ENCODE measurements at regions not wholly inside any gene's neighbourhood (a gene's known extent, or its start where the extent isn't known, plus 50 kb on each side); places are given as distances from the start of the nearest gene placed in this dataset.

DNA sequence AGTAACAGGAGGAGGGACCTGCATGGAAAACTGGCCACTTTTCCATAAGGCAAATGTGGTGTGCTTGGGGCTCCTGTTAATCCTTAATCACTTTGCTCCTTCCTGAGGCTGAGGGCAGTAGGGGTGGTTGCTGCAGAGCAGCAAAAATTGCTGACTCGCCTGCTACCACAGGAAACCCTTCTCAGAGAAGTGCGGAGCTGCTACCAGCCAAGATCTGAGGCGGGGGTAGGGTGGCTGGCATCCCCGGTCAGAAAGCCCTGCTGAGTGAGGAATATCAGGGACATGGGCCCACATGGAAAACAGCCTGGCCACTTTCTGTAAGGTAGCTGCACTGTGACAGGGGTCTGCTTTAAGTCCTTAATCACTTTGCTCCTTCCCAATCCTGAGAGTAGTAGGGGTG, 192.4 kb upstream of the GHR start (continued):
- TF ChIP-seq CBFB (CRISPR knock-in tag; IDR thresholded peaks at IDR 0.05; ENCODE audit: low read depth) (no peak), FOXP1 (CRISPR knock-in tag; IDR thresholded peaks at IDR 0.05; ENCODE audit: borderline replicate concordance) (no peak), ZNF416 (CRISPR knock-in tag; IDR thresholded peaks at IDR 0.05) (no peak), JAZF1 (CRISPR knock-in tag; IDR thresholded peaks at IDR 0.05) (no peak), ELF4 (CRISPR knock-in tag; IDR thresholded peaks at IDR 0.05; ENCODE audit: low read depth) (no peak), ZNF121 (CRISPR knock-in tag; IDR thresholded peaks at IDR 0.05) (no peak)
- TF ChIP-seq, protein P1, sequence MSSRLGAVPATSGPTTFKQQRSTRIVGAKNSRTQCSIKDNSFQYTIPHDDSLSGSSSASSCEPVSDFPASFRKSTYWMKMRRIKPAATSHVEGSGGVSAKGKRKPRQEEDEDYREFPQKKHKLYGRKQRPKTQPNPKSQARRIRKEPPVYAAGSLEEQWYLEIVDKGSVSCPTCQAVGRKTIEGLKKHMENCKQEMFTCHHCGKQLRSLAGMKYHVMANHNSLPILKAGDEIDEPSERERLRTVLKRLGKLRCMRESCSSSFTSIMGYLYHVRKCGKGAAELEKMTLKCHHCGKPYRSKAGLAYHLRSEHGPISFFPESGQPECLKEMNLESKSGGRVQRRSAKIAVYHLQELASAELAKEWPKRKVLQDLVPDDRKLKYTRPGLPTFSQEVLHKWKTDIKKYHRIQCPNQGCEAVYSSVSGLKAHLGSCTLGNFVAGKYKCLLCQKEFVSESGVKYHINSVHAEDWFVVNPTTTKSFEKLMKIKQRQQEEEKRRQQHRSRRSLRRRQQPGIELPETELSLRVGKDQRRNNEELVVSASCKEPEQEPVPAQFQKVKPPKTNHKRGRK (CRISPR knock-in tag; IDR thresholded peaks at IDR 0.05; ENCODE audit: borderline replicate concordance) = no peak
- TF ChIP-seq, protein P2, sequence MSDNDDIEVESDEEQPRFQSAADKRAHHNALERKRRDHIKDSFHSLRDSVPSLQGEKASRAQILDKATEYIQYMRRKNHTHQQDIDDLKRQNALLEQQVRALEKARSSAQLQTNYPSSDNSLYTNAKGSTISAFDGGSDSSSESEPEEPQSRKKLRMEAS (CRISPR knock-in tag; IDR thresholded peaks at IDR 0.05) = no peak
- TF ChIP-seq, protein P3, sequence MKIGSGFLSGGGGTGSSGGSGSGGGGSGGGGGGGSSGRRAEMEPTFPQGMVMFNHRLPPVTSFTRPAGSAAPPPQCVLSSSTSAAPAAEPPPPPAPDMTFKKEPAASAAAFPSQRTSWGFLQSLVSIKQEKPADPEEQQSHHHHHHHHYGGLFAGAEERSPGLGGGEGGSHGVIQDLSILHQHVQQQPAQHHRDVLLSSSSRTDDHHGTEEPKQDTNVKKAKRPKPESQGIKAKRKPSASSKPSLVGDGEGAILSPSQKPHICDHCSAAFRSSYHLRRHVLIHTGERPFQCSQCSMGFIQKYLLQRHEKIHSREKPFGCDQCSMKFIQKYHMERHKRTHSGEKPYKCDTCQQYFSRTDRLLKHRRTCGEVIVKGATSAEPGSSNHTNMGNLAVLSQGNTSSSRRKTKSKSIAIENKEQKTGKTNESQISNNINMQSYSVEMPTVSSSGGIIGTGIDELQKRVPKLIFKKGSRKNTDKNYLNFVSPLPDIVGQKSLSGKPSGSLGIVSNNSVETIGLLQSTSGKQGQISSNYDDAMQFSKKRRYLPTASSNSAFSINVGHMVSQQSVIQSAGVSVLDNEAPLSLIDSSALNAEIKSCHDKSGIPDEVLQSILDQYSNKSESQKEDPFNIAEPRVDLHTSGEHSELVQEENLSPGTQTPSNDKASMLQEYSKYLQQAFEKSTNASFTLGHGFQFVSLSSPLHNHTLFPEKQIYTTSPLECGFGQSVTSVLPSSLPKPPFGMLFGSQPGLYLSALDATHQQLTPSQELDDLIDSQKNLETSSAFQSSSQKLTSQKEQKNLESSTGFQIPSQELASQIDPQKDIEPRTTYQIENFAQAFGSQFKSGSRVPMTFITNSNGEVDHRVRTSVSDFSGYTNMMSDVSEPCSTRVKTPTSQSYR (CRISPR knock-in tag; IDR thresholded peaks at IDR 0.05) = no peak

DNA sequence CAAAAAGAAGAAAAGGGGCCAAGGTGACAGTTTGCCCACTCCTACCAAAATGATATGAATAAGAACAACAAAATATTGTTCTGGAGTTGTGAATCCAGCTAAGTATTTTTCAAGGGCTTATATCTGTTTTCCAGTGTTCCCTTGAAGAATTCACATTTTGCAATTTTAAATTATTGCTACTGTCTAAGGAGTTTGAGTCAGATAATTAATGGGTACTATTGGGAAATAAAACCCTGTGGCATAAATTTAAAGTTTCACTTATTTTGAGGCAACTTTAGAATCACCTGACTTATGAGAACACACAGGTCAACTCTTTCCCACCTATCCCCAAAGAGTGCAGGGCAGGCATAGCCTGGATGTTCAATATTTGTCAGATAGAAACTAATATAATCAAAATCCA, 188.0 kb upstream of the GHR start:
- no peaks in the 10 kb centered on the region for H3K4me1 Mint-ChIP-seq
- no peak overlapping the region for H3K4me3 Mint-ChIP-seq
- H3K36me3 Mint-ChIP-seq = no peaks in the 10 kb centered on the region
- ChIA-PET CTCF (interaction anchor here (0.9 kb wide), 1 partner anchor 178 kb away, joined by 3 read pairs; no protein-coding TSS in a partner anchor), POLR2A (no interaction called here)
- peaks cover 17% of the 10 kb centered on the region for H3K9me3 Mint-ChIP-seq
- DNase-seq (ENCODE audit: low spot score) (no peak), ATAC-seq (no peak)
- H3K27ac Mint-ChIP-seq = no peak overlapping the region
- no peak for TF ChIP-seq ZNF416 (CRISPR knock-in tag; IDR thresholded peaks at IDR 0.05)
- no peak for TF ChIP-seq ZNF396 (CRISPR knock-in tag; IDR thresholded peaks at IDR 0.05; ENCODE audit: borderline replicate concordance)
- TF ChIP-seq, protein P4, sequence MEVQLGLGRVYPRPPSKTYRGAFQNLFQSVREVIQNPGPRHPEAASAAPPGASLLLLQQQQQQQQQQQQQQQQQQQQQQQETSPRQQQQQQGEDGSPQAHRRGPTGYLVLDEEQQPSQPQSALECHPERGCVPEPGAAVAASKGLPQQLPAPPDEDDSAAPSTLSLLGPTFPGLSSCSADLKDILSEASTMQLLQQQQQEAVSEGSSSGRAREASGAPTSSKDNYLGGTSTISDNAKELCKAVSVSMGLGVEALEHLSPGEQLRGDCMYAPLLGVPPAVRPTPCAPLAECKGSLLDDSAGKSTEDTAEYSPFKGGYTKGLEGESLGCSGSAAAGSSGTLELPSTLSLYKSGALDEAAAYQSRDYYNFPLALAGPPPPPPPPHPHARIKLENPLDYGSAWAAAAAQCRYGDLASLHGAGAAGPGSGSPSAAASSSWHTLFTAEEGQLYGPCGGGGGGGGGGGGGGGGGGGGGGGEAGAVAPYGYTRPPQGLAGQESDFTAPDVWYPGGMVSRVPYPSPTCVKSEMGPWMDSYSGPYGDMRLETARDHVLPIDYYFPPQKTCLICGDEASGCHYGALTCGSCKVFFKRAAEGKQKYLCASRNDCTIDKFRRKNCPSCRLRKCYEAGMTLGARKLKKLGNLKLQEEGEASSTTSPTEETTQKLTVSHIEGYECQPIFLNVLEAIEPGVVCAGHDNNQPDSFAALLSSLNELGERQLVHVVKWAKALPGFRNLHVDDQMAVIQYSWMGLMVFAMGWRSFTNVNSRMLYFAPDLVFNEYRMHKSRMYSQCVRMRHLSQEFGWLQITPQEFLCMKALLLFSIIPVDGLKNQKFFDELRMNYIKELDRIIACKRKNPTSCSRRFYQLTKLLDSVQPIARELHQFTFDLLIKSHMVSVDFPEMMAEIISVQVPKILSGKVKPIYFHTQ (CRISPR knock-in tag; IDR thresholded peaks at IDR 0.05) = no peak
- no peak for TF ChIP-seq KAT7 (CRISPR knock-in tag; IDR thresholded peaks at IDR 0.05; ENCODE audit: borderline replicate concordance)
- TF ChIP-seq, protein P5, sequence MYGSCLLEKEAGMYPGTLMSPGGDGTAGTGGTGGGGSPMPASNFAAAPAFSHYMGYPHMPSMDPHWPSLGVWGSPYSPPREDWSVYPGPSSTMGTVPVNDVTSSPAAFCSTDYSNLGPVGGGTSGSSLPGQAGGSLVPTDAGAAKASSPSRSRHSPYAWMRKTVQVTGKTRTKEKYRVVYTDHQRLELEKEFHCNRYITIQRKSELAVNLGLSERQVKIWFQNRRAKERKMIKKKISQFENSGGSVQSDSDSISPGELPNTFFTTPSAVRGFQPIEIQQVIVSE (CRISPR knock-in tag; IDR thresholded peaks at IDR 0.05; ENCODE audit: borderline replicate concordance) = no peak
- TF ChIP-seq, protein P6, sequence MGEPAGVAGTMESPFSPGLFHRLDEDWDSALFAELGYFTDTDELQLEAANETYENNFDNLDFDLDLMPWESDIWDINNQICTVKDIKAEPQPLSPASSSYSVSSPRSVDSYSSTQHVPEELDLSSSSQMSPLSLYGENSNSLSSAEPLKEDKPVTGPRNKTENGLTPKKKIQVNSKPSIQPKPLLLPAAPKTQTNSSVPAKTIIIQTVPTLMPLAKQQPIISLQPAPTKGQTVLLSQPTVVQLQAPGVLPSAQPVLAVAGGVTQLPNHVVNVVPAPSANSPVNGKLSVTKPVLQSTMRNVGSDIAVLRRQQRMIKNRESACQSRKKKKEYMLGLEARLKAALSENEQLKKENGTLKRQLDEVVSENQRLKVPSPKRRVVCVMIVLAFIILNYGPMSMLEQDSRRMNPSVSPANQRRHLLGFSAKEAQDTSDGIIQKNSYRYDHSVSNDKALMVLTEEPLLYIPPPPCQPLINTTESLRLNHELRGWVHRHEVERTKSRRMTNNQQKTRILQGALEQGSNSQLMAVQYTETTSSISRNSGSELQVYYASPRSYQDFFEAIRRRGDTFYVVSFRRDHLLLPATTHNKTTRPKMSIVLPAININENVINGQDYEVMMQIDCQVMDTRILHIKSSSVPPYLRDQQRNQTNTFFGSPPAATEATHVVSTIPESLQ (CRISPR knock-in tag; IDR thresholded peaks at IDR 0.05) = no peak
- TF ChIP-seq, protein P7, sequence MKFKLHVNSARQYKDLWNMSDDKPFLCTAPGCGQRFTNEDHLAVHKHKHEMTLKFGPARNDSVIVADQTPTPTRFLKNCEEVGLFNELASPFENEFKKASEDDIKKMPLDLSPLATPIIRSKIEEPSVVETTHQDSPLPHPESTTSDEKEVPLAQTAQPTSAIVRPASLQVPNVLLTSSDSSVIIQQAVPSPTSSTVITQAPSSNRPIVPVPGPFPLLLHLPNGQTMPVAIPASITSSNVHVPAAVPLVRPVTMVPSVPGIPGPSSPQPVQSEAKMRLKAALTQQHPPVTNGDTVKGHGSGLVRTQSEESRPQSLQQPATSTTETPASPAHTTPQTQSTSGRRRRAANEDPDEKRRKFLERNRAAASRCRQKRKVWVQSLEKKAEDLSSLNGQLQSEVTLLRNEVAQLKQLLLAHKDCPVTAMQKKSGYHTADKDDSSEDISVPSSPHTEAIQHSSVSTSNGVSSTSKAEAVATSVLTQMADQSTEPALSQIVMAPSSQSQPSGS (CRISPR knock-in tag; IDR thresholded peaks at IDR 0.05; ENCODE audit: borderline replicate concordance, low read depth) = no peak
- TF ChIP-seq, protein P8, sequence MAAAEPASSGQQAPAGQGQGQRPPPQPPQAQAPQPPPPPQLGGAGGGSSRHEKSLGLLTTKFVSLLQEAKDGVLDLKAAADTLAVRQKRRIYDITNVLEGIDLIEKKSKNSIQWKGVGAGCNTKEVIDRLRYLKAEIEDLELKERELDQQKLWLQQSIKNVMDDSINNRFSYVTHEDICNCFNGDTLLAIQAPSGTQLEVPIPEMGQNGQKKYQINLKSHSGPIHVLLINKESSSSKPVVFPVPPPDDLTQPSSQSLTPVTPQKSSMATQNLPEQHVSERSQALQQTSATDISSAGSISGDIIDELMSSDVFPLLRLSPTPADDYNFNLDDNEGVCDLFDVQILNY (CRISPR knock-in tag; IDR thresholded peaks at IDR 0.05) = no peak
- no peak for TF ChIP-seq NFYB (CRISPR knock-in tag; conservative IDR thresholded peaks at IDR 0.05; ENCODE audit: low read depth)
- H3K27me3 Mint-ChIP-seq (ENCODE audit: low read depth) = no peaks in the 10 kb centered on the region
